Inferior parietal cortex (tissue), 1 donor: ENCODE measurements at regions not wholly inside any gene's neighbourhood (a gene's known extent, or its start where the extent isn't known, plus 50 kb on each side); places are given as distances from the start of the nearest gene placed in this dataset.
"Not testable (repeated sequence)": the region's sequence is repeated elsewhere in the genome, so short reads cannot be mapped to it uniquely, and the experiment has no call there.

ENCODE experiments used
- DNase-seq: peaks from one replicate; pipeline ENCODE4 v3.0.0-alpha.2; 2016; ENCODE audit errors: extremely low spot score

DNA sequence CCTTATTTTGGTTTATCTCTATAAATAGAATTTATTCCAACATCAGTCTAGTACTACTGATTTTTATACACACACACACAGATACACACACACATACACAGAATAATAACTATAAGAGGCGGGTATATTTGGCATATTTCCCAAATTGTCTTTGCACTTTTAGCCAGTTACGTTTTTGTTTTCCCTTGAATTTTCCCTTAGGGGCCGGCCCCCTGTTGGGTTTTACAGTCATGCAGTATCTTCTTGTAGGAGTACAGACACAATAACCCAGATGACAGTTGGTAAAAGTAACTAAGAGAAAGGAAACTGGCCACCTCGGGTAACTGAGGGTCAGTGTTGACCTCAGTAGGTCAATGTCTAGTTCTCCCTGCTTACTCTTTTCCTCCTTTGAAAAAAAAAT, 50.9 kb downstream of the DISP1 start:
- no peak for DNase-seq

DNA sequence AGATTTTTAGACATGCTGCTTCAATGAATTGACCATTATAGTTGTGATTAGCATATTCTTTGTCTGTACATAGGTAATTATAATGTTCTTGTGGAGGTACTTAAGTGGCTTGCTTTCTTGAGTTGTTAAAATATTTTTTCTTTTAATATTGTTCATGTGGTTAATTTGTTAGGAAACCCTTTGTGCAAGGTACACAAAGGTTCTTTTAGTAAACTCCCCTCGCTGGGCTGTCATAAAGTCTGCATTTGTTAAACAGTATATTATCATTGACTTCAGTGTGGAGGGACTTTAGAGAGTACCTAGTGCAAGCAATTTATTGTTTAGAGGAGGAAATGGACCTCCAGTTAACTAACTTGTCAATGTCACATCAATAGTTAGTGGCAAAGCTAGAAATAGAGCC, 52.5 kb downstream of the DISP1 start:
- DNase-seq: no peak

DNA sequence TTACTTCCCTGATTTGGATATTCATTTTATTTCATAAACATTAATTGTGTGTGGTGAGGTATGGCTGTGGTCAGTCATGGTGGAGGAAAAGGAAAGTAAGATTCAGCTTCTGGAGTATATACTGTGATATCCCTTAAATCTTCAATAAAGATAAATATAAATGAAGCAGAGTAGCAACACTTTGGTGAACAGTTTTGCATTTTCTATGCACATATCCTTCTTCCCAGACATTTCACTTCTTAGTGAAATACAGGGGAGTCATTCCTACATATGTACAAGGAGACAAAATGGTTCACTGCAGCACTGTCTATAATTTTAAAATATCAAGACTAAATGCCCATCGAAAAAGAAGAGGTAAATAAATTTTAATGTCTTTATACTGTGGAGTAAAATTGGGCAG, 61.3 kb downstream of the DISP1 start:
- DNase-seq: no peak

DNA sequence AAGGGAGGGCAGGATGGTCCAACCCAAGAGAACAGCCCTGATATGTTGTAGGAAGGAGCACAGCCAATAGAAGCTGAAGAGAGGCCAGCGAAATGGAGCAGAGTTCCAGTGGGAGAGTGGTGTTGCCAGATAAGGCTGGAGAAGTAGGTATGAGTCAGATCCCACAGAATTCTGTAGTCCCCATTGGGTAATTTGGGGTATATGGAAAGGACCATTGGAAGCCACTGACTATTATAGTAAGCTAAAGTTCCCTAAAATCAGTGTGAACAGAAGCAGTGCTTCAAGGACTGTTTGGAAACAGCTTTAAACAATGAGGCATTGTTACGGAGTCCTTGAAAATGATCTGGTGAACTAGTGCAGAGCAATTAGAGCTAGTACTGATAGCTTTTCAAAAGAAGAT, 63.0 kb downstream of the DISP1 start:
- DNase-seq: no peak

DNA sequence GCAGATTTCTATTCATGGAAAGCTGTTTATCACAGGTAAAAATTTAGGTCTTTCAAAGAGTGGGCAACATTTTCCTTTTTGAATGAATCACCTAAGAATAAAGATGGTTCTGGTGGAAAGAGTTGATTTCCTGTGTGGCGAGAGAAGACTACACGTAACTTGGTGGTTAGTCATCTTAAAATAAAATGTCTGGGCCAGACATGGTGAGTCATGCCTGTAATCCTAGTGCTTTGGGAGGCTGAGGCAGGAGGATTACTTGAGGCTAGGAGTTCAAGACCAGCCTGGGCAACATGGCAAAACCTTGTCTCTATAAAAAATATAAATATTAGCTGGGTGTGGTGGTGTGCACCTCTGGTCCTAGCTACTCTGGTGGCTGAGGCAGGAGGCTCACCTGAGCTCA, 65.7 kb downstream of the DISP1 start:
- DNase-seq: no peak

DNA sequence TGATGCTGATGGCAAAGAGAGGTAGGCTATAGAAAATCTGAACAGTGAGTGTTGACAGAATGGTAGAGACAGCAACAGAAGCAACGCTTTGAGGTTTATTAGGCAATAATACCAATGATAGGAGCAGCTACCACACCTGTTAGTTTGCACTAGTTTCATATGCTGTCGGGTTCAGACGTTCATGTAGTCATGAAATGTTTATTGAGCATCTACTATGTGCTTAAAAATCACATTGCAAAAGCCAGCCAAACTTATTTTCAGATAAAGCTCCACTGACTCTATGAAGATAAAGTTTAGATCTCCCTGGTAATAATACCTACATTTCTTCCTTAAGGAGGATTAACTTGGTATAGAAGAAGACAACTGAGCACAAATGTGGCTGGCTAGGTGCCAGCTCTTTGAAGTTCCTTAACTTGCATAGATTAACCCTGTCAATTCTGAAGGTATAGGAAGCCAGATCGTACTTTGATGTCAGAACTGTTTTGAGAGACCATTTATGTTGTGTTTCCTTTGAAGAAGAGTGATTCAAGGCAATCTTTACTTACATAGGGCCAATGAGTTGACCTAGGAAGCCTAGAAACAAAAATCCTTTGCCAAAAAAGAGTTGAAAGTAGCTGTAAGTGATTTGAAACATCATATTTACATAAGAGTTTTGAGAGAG, 71.5 kb downstream of the DISP1 start:
- DNase-seq: no peak

DNA sequence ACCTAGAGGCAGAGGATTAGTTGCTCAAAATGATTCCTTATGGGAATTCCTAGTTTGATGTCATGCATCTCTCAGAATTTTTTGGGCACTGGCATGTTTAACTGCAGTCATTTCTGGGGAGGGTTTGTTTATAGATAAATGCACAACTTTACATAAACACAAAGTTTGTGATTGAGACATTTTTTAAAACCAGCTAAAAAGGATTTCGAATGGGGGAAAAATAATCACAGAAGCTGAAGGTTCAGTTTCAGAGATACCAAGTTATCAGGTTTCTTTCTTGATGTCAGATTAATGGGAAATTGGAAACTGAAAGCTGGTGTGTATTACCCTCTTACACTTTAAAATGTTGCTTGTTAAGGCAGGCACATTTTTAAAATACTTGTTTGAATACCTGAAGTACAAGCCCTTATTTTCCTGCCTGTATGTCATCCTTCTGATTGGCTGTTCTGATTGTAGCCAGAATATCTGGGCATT, 72.1 kb downstream of the DISP1 start:
- no peak for DNase-seq

DNA sequence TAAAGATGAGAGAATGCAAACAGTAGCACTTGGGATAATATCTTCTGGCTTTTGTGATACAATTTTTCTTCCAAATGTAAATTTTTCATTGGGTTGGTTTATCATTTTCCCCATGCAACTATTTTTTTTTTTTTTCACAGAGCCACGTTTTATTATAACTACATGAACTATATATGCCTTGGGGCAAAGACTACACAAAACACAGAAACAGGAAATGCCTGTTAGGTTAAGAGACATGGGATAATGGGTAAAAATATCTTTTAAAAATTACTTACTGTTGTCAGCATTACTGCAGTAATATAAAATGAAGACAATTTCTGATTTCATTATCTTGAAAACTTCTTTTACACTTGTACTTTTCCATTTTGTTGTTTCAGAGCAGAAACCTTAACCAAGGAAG, 74.6 kb downstream of the DISP1 start:
- DNase-seq: no peak

DNA sequence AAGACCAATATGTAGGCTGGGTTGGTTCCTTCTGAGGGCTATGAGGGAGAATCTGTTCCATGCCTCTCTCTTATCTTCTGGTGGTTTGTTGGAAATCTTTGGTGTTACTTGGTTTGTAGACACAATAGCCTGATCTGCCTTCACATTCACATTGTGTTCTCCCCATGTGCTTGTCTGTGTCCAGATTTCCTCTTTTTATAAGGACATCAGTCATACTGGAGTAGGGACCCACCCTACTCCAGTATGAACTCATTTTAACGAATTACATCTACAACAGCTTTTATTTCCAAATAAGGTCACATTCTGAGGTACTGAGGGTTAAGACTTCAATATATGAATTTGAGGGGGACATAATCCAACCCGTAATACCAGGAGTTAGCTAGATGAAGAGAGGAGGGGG, 75.9 kb downstream of the DISP1 start:
- no peak for DNase-seq

DNA sequence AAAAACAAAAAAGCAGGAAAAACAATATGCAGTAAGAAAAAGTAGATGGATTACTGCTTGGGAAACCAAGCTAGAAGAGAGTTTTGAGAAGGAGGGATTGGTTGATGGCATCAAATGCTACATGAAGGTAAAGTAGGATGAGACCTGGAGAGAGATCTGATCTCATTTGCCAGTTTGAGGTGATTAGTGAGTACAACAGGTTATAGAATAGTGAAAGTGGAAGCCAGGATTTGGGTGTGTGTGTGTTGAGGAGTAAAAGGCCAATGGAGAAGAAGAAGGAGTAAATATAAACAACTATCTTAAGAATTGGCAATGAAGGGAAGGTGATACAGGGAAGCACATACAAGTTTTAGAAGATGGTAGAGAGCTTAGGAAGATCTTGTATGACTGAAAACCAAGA, 76.7 kb downstream of the DISP1 start:
- DNase-seq: no peak

DNA sequence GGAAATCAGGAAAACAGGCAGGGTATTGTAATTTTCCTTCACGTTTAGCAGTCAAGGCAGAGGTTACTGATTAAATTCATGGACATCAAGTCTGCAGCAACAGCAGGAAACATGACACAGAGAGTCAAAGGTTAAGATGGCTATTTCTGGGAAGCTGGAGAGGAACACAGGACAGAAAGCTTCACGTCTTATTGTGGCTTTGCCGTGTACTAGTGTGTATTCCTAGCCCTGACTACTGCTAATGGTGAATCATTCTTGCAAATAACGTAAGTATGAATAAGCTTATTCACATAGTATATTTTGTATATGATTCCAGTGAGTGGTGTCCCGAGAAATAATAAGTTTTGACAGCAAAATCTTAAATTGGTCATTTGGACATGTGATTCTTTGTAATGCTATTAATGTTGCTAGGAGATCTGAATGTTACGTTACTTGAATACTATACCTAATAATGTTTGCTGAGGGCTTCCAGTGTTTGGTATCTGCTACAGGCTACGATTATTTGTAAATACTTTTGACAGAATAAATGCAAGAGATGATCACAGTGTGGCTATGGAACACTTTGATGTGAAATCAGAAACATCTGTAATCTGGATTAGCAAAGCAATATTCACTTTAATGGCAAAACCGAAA, 77.4 kb downstream of the DISP1 start:
- no peak for DNase-seq

DNA sequence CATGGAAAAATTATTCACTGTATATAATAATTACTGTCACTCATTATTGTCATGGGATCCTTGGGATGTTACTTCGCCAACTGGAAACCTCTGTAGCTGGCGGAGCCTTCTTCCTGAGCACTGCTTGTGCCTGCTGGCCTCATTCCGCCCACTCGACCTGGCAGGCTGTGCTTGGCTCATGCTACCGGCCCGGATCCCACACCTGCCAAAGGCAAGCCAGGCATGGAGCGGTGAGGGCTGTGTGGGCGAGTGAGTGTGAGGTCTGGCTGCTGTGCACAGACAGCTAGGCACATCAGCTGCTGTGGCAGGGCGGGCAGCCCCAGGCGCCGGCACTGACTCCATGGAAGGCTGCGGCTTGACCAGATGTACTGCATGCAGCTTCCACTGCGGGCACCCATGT, 78.4 kb downstream of the DISP1 start:
- DNase-seq: no peak

DNA sequence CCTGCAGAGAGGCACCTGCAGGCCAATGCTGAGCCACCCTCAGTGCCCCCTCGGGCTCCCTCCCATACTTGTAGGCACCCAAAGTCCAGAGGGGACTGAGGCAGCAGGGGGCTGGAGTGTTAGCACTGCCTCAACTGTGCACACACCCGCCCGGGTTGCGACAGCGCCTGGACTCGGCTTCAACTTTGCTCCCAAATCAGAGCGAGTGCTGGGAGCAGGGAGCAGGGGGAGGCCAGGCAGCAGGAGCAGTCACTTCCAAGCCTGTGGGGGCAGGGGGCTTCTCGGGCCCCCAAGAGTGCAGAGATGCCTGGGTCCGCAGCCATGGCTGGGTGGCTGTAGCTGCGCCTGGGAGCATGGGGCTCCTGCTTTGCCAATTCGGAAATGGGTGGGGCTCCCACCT, 79.5 kb downstream of the DISP1 start:
- no peak for DNase-seq

DNA sequence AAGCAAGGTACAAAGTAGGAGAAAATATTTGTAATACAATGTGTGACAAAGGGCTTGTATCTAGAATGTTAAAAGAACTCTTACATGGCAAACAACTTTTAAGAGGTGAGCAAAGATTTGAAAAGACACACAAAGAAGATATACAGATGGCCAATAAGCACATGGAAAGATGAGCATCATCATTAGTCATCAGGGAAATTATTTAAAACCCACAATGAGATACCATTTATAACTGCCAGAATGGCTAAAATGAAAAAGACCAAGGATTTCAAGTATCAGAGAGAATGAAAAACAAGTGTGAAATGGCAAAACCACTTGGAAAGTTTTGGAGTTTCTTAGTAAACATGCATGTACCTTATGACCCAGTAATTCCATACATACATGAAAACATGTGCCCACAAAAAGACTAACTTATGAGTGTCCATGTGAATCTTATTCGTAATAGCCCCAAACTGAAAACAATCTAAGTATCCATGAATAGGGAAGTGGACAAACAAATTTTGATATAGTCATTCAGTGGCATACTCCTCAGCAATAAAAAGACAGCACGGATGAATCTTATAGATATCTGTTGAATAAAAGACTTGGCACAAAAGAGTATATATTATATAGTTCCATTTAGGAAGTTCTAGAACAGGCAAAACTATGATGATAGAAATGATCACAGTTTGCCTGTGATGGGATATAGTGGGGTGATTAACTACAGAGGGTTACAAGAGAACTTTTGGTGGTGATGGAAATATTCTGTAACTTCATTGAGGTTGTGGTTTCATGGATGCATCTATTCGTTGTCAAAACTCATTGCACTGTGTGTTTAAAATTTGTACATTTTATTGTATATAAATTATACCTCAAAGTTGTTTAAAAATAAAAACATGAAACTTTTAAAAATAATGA, 82.0 kb downstream of the DISP1 start:
- no peak for DNase-seq

DNA sequence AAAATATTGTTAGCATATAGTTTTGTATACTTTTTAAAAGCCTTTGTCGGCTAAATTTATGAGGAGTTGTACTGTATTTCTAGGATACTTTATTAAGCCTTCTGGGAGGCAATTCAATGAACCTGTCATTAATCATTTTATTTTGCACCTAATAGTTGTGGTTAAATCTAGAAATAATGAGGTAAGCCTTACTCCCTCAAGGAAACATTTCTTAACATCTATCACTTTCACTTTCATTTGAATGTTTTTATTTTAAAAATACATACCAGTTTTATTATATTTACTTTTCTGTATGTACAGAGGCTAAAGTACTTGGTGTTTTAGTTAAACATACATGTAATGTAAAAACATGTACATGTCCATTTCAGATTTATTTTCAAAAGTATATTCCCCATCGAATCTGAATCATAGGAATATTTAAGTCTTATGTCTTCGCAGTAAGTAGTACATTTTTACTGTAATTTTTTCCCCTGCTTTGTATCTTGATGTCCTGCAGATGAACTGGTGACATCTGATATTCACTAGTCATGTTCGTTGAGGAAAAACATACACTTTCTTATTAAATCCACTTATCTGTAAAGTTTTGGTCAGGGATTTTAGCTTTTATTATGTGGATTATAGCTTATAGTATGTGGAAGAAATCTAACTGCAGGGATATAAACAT, 82.8 kb downstream of the DISP1 start:
- DNase-seq: no peak

DNA sequence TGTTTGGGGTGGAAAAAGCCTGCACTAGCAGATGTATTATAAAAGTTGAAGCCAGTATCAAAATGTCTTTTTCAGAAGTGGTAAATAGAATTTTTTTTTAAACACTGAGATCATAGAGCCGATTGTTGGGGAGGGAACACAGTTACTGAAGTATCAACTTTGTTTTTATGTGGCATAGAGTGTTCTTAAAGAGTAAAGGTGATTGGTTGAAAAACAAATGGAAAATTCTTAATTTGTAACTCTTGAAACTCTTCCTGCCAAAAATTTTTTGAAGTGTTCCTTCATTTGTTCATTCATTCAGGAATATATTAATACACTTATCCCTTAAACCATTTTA, 83.3 kb downstream of the DISP1 start:
- DNase-seq: no peak

DNA sequence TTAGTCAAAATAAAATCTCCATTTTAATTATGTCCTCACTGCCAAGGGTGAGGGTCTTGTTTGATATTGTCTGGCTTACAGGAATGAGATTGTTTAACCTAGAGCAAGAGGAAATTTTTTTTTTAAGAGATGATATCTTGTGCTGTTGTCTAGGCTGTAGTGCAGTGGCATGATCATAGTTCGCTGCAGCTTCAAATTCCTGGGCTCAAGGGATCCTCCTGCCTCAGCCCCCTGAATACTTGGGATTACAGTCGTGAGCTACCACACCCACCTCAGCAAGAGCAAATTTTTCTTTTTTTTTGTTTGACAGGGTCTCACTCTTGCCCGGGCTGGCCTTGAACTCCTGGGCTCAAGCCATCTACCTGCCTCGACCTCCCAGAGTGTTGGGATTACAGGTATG, 84.6 kb downstream of the DISP1 start:
- no peak for DNase-seq

DNA sequence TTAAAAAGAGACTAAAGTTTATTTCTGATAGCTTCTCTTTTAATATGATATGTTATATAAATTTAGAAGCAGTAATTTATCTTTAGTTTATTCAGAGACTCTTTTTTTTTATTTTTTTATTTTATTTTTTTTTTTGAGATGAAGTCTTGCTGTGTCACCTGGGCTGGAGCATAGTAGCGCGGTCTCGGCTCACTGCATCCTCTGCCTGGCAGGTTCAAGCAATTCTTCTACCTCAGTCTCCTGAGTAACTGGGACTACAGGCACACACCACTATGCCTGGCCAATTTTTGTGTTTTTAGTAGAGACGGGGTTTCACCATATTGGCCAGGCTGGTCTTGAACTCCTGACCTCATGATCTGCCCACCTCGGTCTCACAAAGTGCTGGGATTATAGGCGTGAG, 89.6 kb downstream of the DISP1 start:
- DNase-seq: no peak

DNA sequence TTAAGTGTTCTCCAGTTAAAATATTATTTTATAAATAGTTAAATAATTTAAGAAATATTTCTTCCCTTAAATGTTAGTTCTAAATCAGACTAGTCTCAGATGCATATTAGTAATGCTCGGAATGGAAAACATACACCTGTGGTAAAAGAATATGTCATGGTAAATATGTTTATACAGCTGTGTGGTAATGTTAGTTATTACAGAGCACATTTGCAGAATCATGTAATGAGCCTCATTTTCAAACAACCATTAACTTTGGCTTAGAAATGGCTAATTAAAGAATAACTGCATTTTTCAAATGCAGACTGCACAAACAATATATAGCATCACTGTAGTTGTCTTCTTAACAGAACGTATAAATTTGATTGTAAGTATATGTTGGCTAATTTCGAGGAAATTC, 90.3 kb downstream of the DISP1 start:
- DNase-seq: no peak

DNA sequence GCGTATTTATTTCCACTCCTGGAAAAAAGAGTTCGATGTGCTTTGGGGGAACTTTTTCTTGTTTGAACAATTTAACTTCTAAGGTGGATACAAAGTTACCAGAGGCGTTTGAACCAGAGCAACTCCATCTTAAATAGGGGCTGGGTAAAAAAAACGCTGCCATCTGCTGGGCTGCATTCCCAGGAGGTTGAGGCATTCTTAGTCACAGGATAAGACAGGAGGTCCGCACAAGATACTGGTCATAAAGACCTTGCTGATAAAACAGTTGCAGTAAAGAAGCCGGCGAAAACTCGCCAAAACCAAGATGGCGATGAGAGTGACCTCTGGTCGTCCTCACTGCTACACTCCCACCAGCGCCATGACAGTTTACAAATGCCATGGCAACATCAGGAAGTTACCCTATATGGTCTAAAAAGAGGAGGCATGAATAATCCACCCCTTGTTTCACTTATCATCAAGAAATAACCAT, 91.5 kb downstream of the DISP1 start:
- DNase-seq: not testable (repeated sequence)

DNA sequence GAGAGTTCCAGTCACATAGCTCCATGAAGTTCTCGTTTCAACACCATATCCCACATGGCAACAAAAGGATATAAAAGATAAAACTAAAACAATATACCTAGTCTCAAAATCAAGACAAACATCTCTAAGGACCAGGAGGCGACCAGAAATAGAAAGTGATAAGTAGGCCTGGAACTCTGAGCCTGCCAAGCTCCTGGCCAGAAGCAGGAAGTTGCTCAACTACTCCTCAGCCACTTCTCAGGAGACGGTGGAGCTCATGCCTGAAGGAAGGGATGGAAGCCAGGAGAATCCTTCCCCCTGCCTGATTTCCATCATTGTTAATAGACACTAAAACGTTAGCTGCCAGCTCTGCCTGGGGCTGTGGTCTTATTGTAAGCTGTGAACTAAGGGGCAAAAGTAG, 94.7 kb downstream of the DISP1 start:
- no peak for DNase-seq

DNA sequence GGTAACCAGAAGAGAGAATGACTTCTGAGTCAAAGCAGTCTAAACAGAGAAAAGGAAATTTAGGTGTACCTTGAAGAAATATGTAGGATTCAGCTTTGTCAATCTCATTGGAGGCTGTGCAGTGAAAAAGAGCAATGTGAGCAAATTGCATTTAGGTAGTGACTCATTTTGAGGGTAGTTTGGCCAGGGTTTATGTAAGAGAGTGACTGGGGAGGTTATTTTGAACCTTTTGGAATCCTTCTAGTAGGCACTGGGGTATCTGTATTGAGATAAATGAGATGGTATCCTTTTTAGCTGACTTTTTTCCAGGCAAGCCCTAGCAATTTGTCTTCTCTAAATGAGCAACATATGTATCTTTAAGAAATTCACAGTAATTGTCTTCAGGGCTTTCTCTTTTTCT, 95.9 kb downstream of the DISP1 start:
- DNase-seq: no peak
